DOHH2 (cell line): ENCODE measurements at regions not wholly inside any gene's neighbourhood (a gene's known extent, or its start where the extent isn't known, plus 50 kb on each side); places are given as distances from the start of the nearest gene placed in this dataset.

Source experiments
- CTCF ChIP-seq: fragments of 200-600 bp; sonication (generic); IDR thresholded peaks from one replicate; pipeline ENCODE4 v1.5.1; 2014; ENCODE audit warnings: antibody characterized with exemption, mild to moderate bottlenecking, low read depth, low read length; ENCODE audit not compliant: poor library complexity, severe bottlenecking
- EZH2phosphoT487 ChIP-seq: fragments of 200-600 bp; sonication (generic); IDR thresholded peaks from 2 replicates; pipeline ENCODE4 v1.6.1; 2017; ENCODE audit warnings: borderline replicate concordance, mild to moderate bottlenecking, antibody characterized with exemption, low read length, moderate library complexity, mixed read lengths

- TF ChIP-seq CTCF (no peak), EZH2phosphoT487 (no peak)
These were observed 736.5 kb downstream of the KCNJ2 start for GRCh38 chr17:70905796-70906195.
